Activated CD4-positive, alpha-beta memory T cell treated with anti-CD3 and anti-CD28 coated beads, Interleukin-2, amount 10 ng/mL, durations not matched to agents 7 days and 5 days (primary cell): ENCODE measurements at regions not wholly inside any gene's neighbourhood (a gene's known extent, or its start where the extent isn't known, plus 50 kb on each side); places are given as distances from the start of the nearest gene placed in this dataset.

Source experiments
- CTCF ChIA-PET: fragments of 350-600 bp; sonication (Branson Sonifier 250); formaldehyde crosslinking; loops from one replicate; lab custom pipeline; 2021; ENCODE audit warnings: antibody characterized with exemption, inconsistent platforms; lab: Charles Lee
- POLR2A ChIA-PET: fragments of 350-600 bp; sonication (Branson Sonifier 250); formaldehyde crosslinking; loops from one replicate; lab custom pipeline; 2021; ENCODE audit warnings: antibody characterized with exemption; lab: Charles Lee
- DNase-seq: peaks from one replicate; pipeline ENCODE4 v3.0.0-alpha.2; 2020
- H3K27ac Mint-ChIP-seq: one replicate; pipeline ENCODE4 v1.8.0; 2021; ENCODE audit warnings: mild to moderate bottlenecking, mixed read lengths
- H3K27me3 Mint-ChIP-seq: one replicate; pipeline ENCODE4 v1.8.0; 2021; ENCODE audit warnings: mixed read lengths
- H3K36me3 Mint-ChIP-seq: one replicate; pipeline ENCODE4 v1.8.0; 2021; ENCODE audit warnings: low read depth, mixed read lengths
- H3K4me1 Mint-ChIP-seq: one replicate; pipeline ENCODE4 v1.8.0; 2021; ENCODE audit warnings: mixed read lengths
- H3K4me3 Mint-ChIP-seq: one replicate; pipeline ENCODE4 v1.8.0; 2021; ENCODE audit warnings: mild to moderate bottlenecking, mixed read lengths
- H3K9me3 Mint-ChIP-seq: one replicate; pipeline ENCODE4 v1.8.0; 2021; ENCODE audit warnings: mixed read lengths

DNA sequence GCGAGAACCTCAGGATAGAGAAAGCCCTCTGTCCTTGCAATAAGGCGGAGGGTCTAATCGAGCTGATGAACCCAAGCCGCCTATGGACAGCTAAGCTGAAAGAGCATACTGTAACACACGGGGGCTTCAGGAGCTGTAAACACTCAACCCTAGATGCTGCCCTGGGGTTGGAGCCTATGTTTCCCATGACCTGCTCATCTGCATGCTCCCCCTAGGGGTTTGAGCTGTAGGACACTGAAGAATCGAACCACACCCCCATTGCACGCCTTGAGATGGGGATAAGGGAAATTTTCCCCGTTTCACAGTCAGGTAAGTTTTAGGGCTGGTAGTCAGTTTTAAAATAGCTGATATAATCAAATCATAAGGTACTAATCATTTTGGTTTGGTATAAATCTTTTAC is 675.6 kb upstream of the CDH8 start:
- H3K4me3 Mint-ChIP-seq = no peak overlapping the region
- CTCF ChIA-PET = no interaction called here

DNA sequence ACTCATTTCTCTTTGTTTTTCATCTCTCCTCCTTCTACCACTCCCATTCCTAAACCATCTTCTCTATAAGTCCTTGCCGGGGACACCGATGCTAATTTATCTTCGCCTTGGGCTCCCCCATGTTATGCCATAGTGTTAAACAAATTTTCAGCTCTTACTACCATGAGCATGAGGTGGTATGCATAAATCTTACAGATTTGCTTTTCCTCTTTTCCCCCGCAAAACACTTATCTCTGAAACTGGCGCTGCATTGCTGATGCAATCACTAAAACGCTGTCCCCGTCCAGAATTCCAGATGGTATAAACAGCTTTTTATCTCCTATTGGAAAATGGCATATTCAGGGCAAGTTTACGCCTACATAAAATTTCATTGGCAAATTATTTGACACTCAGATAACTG is 673.6 kb upstream of the CDH8 start:
- Mint-ChIP-seq H3K4me1 (no peaks in the 10 kb centered on the region), H3K4me3 (no peak overlapping the region), H3K27me3 (no peaks in the 10 kb centered on the region), H3K36me3 (no peaks in the 10 kb centered on the region), H3K9me3 (peaks cover 12% of the 10 kb centered on the region), H3K27ac (no peak overlapping the region)
- ChIA-PET POLR2A (no interaction called here), CTCF (no interaction called here)
- DNase-seq = no peak

More for the DNA sequence above, 675.6 kb upstream of the CDH8 start:
- H3K27ac Mint-ChIP-seq = no peak overlapping the region
- POLR2A ChIA-PET = no interaction called here
- no peaks in the 10 kb centered on the region for H3K4me1 Mint-ChIP-seq
- H3K36me3 Mint-ChIP-seq = no peaks in the 10 kb centered on the region
- H3K27me3 Mint-ChIP-seq = no peaks in the 10 kb centered on the region
- DNase-seq = no peak
- peaks cover 7% of the 10 kb centered on the region for H3K9me3 Mint-ChIP-seq

DNA sequence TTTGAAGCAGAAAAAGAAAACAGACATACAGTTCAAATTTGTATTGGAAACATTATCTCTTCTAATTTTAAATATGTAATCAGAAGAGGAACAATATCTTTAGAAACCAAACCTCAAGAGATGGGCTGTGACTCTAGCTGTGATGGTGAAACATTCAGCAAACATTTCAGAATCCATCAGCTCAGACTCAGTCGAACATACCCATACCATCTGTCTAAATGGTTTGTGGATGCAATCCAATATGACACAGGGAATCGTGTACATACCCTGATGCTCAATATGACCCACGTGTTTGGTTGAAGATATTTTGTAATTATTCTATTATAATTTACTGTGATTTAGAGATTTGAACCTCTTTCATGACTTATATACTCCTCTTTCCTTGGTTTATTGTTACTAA is 665.2 kb upstream of the CDH8 start:
- H3K9me3 Mint-ChIP-seq = peaks cover 23% of the 10 kb centered on the region
- POLR2A ChIA-PET = no interaction called here
- H3K27ac Mint-ChIP-seq = no peak overlapping the region
- no peak for DNase-seq
- no peaks in the 10 kb centered on the region for H3K4me1 Mint-ChIP-seq
- CTCF ChIA-PET = no interaction called here
- H3K36me3 Mint-ChIP-seq = no peaks in the 10 kb centered on the region
- no peak overlapping the region for H3K4me3 Mint-ChIP-seq
- no peaks in the 10 kb centered on the region for H3K27me3 Mint-ChIP-seq

DNA sequence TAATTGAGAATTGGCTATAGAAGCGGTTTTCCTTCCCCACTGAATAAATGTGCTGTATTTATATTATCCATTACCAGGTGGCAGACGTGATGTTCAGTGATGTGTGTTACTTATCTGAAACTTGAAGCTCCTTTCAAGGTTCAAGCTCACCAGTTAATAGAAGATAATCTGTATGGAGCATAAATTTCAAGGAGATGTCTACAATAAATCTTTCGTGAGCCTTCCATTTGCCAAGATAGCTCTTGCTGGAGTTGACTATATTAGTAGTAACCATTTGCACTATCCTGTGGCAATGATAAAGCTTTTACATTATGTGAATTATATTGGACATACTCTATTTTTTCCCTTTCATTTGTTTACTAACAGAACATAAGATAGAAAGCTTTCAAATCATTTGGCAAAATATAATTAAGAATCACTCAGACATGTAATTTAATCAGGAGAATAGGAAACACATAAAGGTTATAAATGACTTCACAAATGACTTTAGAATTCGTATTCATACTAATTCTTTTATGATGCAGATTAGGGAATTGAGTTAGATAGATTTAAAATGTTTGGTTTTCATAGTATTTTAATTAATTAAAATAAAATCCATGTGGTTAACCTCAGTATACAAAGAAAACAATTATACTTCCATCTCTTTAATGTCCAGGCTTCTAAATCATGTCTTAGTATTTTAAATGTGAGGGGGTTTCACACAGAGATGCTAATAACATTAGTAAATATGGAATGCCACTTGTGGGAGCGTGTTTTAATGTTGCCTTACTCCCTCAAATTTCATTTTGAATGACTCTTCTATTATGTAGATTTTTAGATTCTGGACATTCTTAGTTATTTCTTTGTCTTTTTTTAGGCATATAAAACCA is 664.4 kb upstream of the CDH8 start:
- no peak for DNase-seq
- CTCF ChIA-PET = no interaction called here
- Mint-ChIP-seq H3K27ac (no peak overlapping the region), H3K9me3 (peaks cover 22% of the 10 kb centered on the region), H3K4me3 (no peak overlapping the region), H3K4me1 (no peaks in the 10 kb centered on the region), H3K27me3 (no peaks in the 10 kb centered on the region), H3K36me3 (no peaks in the 10 kb centered on the region)
- POLR2A ChIA-PET = no interaction called here

DNA sequence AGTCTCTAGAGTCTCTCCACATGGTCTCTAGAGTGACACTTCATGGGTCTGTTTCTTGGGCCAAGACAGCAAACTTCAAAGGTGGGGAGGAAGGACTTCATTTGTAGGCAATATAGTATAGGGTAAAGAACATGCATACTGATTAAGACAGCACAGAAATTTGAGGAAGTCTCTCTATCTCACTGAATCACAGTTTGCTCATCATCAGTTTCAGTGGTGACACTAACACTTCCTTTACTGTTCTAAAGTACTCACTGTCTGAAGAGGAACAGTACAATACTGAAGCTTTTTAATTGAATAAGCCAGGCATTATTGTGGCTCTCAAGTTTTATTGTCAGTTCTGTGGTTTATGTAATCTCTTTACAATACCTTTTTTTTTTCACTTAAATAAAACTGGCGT is 656.4 kb upstream of the CDH8 start:
- H3K27ac Mint-ChIP-seq = no peak overlapping the region
- CTCF ChIA-PET = no interaction called here
- no peak overlapping the region for H3K4me3 Mint-ChIP-seq
- DNase-seq = no peak
- POLR2A ChIA-PET = no interaction called here
- H3K9me3 Mint-ChIP-seq = peaks cover 35% of the 10 kb centered on the region
- no peaks in the 10 kb centered on the region for H3K36me3 Mint-ChIP-seq
- H3K27me3 Mint-ChIP-seq = no peaks in the 10 kb centered on the region
- H3K4me1 Mint-ChIP-seq = no peaks in the 10 kb centered on the region

DNA sequence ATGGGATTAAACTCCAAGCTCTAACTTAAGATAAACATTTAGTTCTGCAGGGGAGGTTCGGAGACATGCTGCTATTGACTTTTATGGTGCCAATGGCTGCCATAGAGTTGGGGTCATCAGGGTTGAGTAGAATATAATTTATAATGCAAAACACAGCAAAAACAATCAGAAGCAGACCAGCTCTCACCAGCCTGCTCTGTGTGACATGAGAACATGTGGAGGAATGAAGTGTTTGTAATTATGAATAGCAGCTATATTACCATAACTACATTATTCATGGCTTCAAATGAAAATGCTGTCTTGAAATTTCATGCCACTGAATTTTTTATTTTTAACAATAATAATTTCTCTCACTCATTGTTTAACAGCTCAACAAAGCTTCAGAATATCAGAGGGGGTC is 645.6 kb upstream of the CDH8 start:
- Mint-ChIP-seq H3K9me3 (peaks cover 28% of the 10 kb centered on the region), H3K4me1 (no peaks in the 10 kb centered on the region), H3K27ac (no peak overlapping the region), H3K4me3 (no peak overlapping the region), H3K36me3 (no peaks in the 10 kb centered on the region), H3K27me3 (no peaks in the 10 kb centered on the region)
- ChIA-PET POLR2A (no interaction called here), CTCF (no interaction called here)
- DNase-seq = no peak

DNA sequence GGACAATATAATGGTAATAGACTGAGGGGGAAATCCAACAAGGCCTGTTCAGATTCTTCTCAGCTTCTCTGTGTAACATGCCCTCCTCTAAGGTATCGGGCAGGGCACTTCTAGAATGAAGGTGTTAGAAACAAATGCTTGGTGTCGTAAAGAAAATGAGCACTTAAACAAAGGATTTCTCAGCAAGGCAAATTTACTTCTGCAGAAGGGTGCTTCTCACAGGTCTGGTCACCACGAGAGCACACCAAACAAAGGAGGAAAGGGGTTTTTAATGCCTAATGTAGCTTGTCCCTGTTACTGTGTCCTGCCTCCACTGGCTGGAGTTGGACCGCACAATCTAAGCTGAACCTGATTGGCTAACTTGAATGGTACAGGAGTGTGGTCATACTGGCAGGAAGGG is 642.6 kb upstream of the CDH8 start:
- Mint-ChIP-seq H3K27ac (no peak overlapping the region), H3K27me3 (no peaks in the 10 kb centered on the region), H3K9me3 (peaks cover 29% of the 10 kb centered on the region), H3K4me3 (no peak overlapping the region), H3K36me3 (no peaks in the 10 kb centered on the region), H3K4me1 (no peaks in the 10 kb centered on the region)
- ChIA-PET POLR2A (no interaction called here), CTCF (no interaction called here)
- no peak for DNase-seq

DNA sequence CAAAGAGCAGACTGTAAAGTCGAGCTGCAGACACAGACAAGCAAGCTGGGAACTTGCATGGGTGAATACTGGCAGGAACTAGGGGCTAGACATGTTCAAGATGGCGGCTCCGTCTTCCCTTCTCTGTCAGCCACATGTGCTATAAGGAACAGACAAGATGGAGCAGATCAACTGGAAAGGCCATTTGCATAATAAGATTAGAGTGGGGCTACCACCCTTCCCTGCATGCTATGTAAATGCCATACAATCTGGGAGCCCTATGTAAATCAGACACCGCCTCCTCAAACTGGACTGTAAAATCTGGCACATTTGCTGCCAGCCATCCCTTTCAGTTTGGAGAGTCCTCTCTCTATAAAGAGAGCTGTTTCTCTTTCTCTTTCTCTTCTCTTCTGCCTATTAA is 640.1 kb upstream of the CDH8 start:
- H3K4me3 Mint-ChIP-seq = no peak overlapping the region
- ChIA-PET POLR2A (no interaction called here), CTCF (no interaction called here)
- DNase-seq = no peak
- no peak overlapping the region for H3K27ac Mint-ChIP-seq
- H3K4me1 Mint-ChIP-seq = no peaks in the 10 kb centered on the region
- no peaks in the 10 kb centered on the region for H3K36me3 Mint-ChIP-seq
- H3K9me3 Mint-ChIP-seq = peaks cover 22% of the 10 kb centered on the region
- H3K27me3 Mint-ChIP-seq = no peaks in the 10 kb centered on the region

DNA sequence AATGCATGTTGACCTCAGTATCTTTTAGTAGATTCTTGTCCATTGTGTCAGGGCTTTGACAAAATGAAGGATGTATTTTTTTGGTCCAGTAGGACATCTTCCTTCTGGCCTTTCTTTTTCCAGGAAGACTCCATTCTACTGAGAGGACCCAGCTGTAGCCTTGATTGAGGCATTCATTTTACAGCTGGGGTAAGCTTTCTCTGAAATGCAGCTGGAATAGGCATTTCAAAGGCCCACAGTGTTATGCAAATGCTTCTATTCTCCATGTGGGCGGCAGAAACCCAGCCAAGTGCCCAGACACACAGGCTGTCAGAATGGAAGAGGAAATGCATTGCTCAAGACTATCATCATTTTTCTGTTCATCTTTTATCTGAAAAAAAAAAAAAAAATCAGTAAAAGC is 629.0 kb upstream of the CDH8 start:
- Mint-ChIP-seq H3K27ac (no peak overlapping the region), H3K9me3 (peaks cover 15% of the 10 kb centered on the region), H3K36me3 (no peaks in the 10 kb centered on the region), H3K27me3 (no peaks in the 10 kb centered on the region), H3K4me1 (no peaks in the 10 kb centered on the region), H3K4me3 (no peak overlapping the region)
- POLR2A ChIA-PET = no interaction called here
- CTCF ChIA-PET = no interaction called here
- no peak for DNase-seq

DNA sequence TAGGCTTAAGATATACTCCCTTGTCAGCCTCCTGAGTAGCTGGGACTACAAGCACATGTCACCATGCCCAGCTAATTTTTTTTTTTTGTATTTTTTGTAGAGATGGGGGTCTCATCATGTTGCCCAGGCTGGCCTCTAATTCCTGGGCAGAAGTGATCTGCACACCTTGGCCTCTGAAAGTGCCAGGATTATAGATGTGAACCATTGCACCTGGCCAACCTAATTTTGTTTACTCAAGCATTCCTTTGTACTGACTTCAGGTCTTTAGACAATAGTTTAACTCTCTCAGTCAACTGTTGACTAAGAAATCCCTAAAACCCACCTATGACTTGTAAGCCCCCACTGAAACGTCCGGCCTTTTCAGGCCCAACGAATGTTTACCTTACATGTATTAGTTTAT is 628.3 kb upstream of the CDH8 start:
- peaks cover 13% of the 10 kb centered on the region for H3K9me3 Mint-ChIP-seq
- ChIA-PET CTCF (no interaction called here), POLR2A (no interaction called here)
- no peak for DNase-seq
- H3K4me1 Mint-ChIP-seq = no peaks in the 10 kb centered on the region
- H3K27me3 Mint-ChIP-seq = no peaks in the 10 kb centered on the region
- H3K4me3 Mint-ChIP-seq = no peak overlapping the region
- H3K27ac Mint-ChIP-seq = no peak overlapping the region
- no peaks in the 10 kb centered on the region for H3K36me3 Mint-ChIP-seq

DNA sequence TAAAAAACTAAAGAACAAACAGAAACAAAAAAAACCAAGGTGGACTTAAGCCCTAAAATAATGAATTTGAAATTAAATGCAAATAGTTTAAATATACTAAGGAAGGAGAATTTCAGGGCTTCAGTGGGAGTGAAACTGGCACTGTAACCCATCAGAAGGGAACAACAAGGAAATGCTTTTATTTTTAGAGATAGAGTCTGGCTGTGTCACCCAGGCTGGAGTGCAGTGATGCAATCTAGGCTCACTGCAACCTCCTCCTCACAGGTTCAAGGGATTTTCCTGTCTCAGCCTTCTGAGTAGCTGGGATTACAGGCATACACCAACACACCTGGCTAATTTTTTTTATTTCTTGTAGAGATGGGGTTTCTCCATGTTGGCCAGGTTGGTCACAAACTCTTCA is 625.2 kb upstream of the CDH8 start:
- no peak overlapping the region for H3K27ac Mint-ChIP-seq
- ChIA-PET POLR2A (no interaction called here), CTCF (no interaction called here)
- no peak overlapping the region for H3K4me3 Mint-ChIP-seq
- no peaks in the 10 kb centered on the region for H3K4me1 Mint-ChIP-seq
- H3K27me3 Mint-ChIP-seq = no peaks in the 10 kb centered on the region
- DNase-seq = no peak
- H3K36me3 Mint-ChIP-seq = no peaks in the 10 kb centered on the region
- peaks cover 16% of the 10 kb centered on the region for H3K9me3 Mint-ChIP-seq

DNA sequence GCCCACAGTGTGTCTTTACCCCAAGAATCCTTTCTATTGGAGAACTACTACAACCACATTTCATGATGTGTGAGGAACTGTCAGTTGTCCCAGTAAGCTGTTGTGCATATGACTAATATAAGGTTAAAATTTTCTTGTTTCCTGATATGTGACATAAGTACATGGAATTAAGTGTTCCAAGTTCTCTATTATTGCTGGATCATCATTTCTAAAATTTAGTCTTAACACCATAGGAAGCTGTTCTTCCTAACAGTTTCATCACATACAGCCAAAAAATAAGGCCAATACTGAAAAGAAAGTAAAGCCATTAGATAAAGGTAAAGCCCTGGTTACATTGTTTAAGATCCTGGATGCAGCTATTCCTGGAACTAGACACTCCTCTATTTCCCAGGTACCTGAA is 620.9 kb upstream of the CDH8 start:
- CTCF ChIA-PET = no interaction called here

DNA sequence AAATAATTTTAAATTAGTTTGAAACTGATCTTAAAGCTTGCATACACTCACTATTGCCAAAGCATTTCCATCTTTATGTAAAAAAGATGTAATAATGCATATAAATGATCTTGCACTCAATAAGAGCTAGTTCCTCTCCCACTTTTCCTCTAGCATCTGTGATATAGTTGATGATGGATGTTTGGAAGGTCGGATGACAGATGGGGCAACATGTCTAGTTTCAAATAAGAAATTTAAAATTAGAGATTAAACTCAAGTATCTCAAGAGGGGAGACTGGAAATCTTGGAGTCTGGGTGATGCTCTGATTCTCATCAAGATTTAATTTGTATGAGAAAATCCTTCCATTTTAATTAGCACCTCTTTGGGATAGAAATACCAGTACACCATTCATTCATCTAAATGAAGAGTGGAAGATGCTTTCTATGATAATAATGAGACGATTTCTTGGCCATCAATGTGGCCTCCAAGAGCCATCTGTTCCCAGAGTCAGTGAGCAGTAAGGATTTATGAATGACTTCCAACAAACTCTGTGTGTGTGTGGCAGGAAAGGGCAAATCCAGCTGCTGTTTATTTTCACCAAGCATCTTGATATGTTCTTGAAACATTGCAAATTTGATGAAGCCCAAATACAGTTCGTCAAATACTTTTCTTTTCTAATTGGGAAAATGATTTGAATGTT is 616.3 kb upstream of the CDH8 start:
- Mint-ChIP-seq H3K4me1 (no peaks in the 10 kb centered on the region), H3K27me3 (no peaks in the 10 kb centered on the region), H3K9me3 (peaks cover 16% of the 10 kb centered on the region), H3K4me3 (no peak overlapping the region), H3K36me3 (no peaks in the 10 kb centered on the region), H3K27ac (no peak overlapping the region)
- DNase-seq = no peak
- CTCF ChIA-PET = no interaction called here
- POLR2A ChIA-PET = no interaction called here

More for the DNA sequence above, 620.9 kb upstream of the CDH8 start:
- no peaks in the 10 kb centered on the region for H3K36me3 Mint-ChIP-seq
- no peak overlapping the region for H3K4me3 Mint-ChIP-seq
- H3K27me3 Mint-ChIP-seq = no peaks in the 10 kb centered on the region
- no peak for DNase-seq
- H3K27ac Mint-ChIP-seq = no peak overlapping the region
- POLR2A ChIA-PET = no interaction called here
- H3K9me3 Mint-ChIP-seq = peaks cover 12% of the 10 kb centered on the region
- H3K4me1 Mint-ChIP-seq = no peaks in the 10 kb centered on the region

DNA sequence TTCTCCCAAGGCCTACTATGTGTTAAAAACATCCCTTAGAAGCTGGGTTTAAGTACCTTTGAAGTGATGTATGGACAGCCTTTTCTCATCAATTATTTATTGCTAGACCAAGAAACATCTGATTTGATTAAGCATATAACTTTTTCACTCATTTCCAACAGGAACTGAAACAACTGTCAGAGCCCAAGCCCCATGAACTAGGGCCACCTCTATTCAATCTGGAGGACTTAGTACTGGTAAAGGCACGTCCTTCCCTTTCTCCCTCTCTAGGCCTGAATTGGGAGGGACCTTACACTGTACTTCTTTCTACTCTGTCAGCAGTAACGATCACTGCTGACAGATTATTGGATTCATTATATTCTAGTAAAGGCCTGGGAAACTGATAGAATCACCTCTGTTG is 612.0 kb upstream of the CDH8 start:
- POLR2A ChIA-PET = no interaction called here
- CTCF ChIA-PET = no interaction called here
- H3K27ac Mint-ChIP-seq = no peak overlapping the region
- H3K4me3 Mint-ChIP-seq = no peak overlapping the region
- H3K9me3 Mint-ChIP-seq = peaks cover 15% of the 10 kb centered on the region
- H3K4me1 Mint-ChIP-seq = no peaks in the 10 kb centered on the region
- H3K27me3 Mint-ChIP-seq = no peaks in the 10 kb centered on the region
- no peaks in the 10 kb centered on the region for H3K36me3 Mint-ChIP-seq
- no peak for DNase-seq
